SK-N-SH treated with all-trans-retinoic acid at 6 μM for 48 hours (cell line): ENCODE measurements at regions not wholly inside any gene's neighbourhood (a gene's known extent, or its start where the extent isn't known, plus 50 kb on each side); places are given as distances from the start of the nearest gene placed in this dataset.

Experiments
- ATAC-seq: fragments of 200-7000 bp; cut with Tn5 transposase; 3 replicates; pipeline ENCODE4 v1.9.1; 2020; ENCODE audit warnings: mild to moderate bottlenecking, moderate library complexity
- BACH2 ChIP-seq: fragments of 250-450 bp; sonication (Bioruptor Pico); IDR thresholded peaks from 2 replicates; pipeline ENCODE4 v1.9.0; 2021; ENCODE audit warnings: mild to moderate bottlenecking, borderline replicate concordance
- CSDC2 ChIP-seq: fragments of 250-450 bp; sonication (Bioruptor Pico); IDR thresholded peaks from 2 replicates; pipeline ENCODE4 v1.5.0; 2020; ENCODE audit warnings: mild to moderate bottlenecking, moderate library complexity
- CSRNP3 ChIP-seq: fragments of 250-450 bp; sonication (Bioruptor Pico); IDR thresholded peaks from 2 replicates; pipeline ENCODE4 v1.5.1; 2021; ENCODE audit warnings: mild to moderate bottlenecking, moderate library complexity
- ESRRG ChIP-seq: fragments of 250-450 bp; sonication (Bioruptor Pico); IDR thresholded peaks from 2 replicates; pipeline ENCODE4 v1.6.1; 2021; ENCODE audit warnings: mild to moderate bottlenecking
- GLIS3 ChIP-seq: fragments of 250-450 bp; sonication (Bioruptor Pico); IDR thresholded peaks from 2 replicates; pipeline ENCODE4 v1.5.0; 2020; ENCODE audit warnings: mild to moderate bottlenecking, moderate library complexity
- OSR1 ChIP-seq: fragments of 250-450 bp; sonication (Bioruptor Pico); IDR thresholded peaks from 2 replicates; pipeline ENCODE4 v1.8.0; 2022; ENCODE audit warnings: moderate library complexity, mild to moderate bottlenecking, inconsistent platforms
- PPARA ChIP-seq: fragments of 250-450 bp; sonication (Bioruptor Pico); IDR thresholded peaks from 2 replicates; pipeline ENCODE4 v1.5.0; 2020; ENCODE audit warnings: mild to moderate bottlenecking, borderline replicate concordance
- RARB ChIP-seq: fragments of 250-450 bp; sonication (Bioruptor Pico); IDR thresholded peaks from 2 replicates; pipeline ENCODE4 v1.8.0; 2021; ENCODE audit warnings: mild to moderate bottlenecking, moderate library complexity
- SNAI2 ChIP-seq: fragments of 250-450 bp; sonication (Bioruptor Pico); IDR thresholded peaks from 2 replicates; pipeline ENCODE4 v1.5.0; 2020; ENCODE audit warnings: mild to moderate bottlenecking, moderate library complexity
- TCF4 ChIP-seq: fragments of 250-450 bp; sonication (Bioruptor Pico); IDR thresholded peaks from 2 replicates; pipeline ENCODE4 v1.8.0; 2021; ENCODE audit warnings: mild to moderate bottlenecking, moderate library complexity, borderline replicate concordance
- TSHZ2 ChIP-seq: fragments of 250-450 bp; sonication (Bioruptor Pico); IDR thresholded peaks from 2 replicates; pipeline ENCODE4 v1.5.0; 2020; ENCODE audit warnings: mild to moderate bottlenecking, moderate library complexity
- ZC3H10 ChIP-seq: fragments of 250-450 bp; sonication (Bioruptor Pico); IDR thresholded peaks from 2 replicates; pipeline ENCODE4 v1.5.1; 2021; ENCODE audit warnings: mild to moderate bottlenecking, moderate library complexity
- ZFP3 ChIP-seq: fragments of 250-450 bp; sonication (Bioruptor Pico); IDR thresholded peaks from 2 replicates; pipeline ENCODE4 v1.5.0; 2020; ENCODE audit warnings: mild to moderate bottlenecking, moderate library complexity
- ZFP30 ChIP-seq: fragments of 450-650 bp; formaldehyde crosslinking; IDR thresholded peaks from 2 replicates; pipeline ENCODE4 v1.5.0; 2022; ENCODE audit warnings: mild to moderate bottlenecking, moderate library complexity
- ZNF70 ChIP-seq: fragments of 450-650 bp; formaldehyde crosslinking; IDR thresholded peaks from 2 replicates; pipeline ENCODE4 v1.5.0; 2020; ENCODE audit warnings: mild to moderate bottlenecking, moderate library complexity
- ZNF8 ChIP-seq: fragments of 450-650 bp; formaldehyde crosslinking; IDR thresholded peaks from 2 replicates; pipeline ENCODE4 v1.5.0; 2020; ENCODE audit warnings: mild to moderate bottlenecking, moderate library complexity
- TF ChIP-seq, protein P1 (sequence below): fragments of 250-450 bp; sonication (Bioruptor Pico); IDR thresholded peaks from 2 replicates; pipeline ENCODE4 v1.8.0; 2021; ENCODE audit warnings: low read depth, mild to moderate bottlenecking, moderate library complexity, borderline replicate concordance
- TF ChIP-seq, protein P2 (sequence below): fragments of 250-450 bp; sonication (Bioruptor Pico); IDR thresholded peaks from 2 replicates; pipeline ENCODE4 v1.8.0; 2020; ENCODE audit warnings: mild to moderate bottlenecking, moderate library complexity, borderline replicate concordance

DNA sequence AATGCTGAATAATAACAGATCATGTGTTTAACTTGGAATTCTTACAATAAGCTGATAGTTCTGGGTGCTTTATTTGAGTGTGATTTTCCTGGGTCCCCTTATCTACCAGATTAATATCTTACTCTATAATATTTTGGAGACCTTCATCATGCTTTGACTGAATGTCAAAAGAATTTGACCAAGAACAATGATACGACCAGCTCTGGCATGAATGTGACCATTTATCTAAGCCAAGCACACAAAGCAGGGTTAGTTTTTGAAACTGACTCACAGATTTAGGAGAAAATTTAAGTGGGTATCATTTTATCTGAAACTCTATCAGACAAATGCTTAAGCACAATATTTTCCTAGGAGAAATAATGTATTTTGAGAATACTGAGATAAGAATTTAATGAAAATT, 677.0 kb downstream of the NYAP2 start:
- TF ChIP-seq TCF4 (CRISPR knock-in tag) (no peak), ZC3H10 (CRISPR knock-in tag) (no peak), RARB (CRISPR knock-in tag) (no peak), ZNF70 (no peak), TSHZ2 (CRISPR knock-in tag) (no peak), ZFP30 (CRISPR knock-in tag) (no peak), ESRRG (CRISPR knock-in tag) (no peak)
- TF ChIP-seq, protein P1, sequence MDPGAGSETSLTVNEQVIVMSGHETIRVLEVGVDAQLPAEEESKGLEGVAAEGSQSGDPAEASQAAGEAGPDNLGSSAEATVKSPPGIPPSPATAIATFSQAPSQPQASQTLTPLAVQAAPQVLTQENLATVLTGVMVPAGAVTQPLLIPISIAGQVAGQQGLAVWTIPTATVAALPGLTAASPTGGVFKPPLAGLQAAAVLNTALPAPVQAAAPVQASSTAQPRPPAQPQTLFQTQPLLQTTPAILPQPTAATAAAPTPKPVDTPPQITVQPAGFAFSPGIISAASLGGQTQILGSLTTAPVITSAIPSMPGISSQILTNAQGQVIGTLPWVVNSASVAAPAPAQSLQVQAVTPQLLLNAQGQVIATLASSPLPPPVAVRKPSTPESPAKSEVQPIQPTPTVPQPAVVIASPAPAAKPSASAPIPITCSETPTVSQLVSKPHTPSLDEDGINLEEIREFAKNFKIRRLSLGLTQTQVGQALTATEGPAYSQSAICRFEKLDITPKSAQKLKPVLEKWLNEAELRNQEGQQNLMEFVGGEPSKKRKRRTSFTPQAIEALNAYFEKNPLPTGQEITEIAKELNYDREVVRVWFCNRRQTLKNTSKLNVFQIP: no peak
- ATAC-seq: no peak

- ATAC-seq: no peak
- no peak for TF ChIP-seq ESRRG (CRISPR knock-in tag)
- TF ChIP-seq SNAI2 (CRISPR knock-in tag): no peak
- no peak for TF ChIP-seq GLIS3 (CRISPR knock-in tag)
- no peak for TF ChIP-seq OSR1
- TF ChIP-seq CSDC2 (CRISPR knock-in tag): no peak
- TF ChIP-seq, protein P1: no peak
- TF ChIP-seq ZNF8 (CRISPR knock-in tag): no peak
- no peak for TF ChIP-seq ZFP3 (CRISPR knock-in tag)
- TF ChIP-seq ZFP30 (CRISPR knock-in tag): no peak
These were observed 674.9 kb downstream of the NYAP2 start for GRCh38 chr2:226074391-226074790.

GRCh38 chr2:226073496-226074160, 674.1 kb downstream of the NYAP2 start:
- TF ChIP-seq PPARA (CRISPR knock-in tag): no peak
- TF ChIP-seq ESRRG (CRISPR knock-in tag): no peak
- TF ChIP-seq CSRNP3 (CRISPR knock-in tag): no peak
- TF ChIP-seq, protein P2, sequence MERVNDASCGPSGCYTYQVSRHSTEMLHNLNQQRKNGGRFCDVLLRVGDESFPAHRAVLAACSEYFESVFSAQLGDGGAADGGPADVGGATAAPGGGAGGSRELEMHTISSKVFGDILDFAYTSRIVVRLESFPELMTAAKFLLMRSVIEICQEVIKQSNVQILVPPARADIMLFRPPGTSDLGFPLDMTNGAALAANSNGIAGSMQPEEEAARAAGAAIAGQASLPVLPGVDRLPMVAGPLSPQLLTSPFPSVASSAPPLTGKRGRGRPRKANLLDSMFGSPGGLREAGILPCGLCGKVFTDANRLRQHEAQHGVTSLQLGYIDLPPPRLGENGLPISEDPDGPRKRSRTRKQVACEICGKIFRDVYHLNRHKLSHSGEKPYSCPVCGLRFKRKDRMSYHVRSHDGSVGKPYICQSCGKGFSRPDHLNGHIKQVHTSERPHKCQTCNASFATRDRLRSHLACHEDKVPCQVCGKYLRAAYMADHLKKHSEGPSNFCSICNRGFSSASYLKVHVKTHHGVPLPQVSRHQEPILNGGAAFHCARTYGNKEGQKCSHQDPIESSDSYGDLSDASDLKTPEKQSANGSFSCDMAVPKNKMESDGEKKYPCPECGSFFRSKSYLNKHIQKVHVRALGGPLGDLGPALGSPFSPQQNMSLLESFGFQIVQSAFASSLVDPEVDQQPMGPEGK: no peak
- TF ChIP-seq OSR1: no peak
- no peak for TF ChIP-seq BACH2
- TF ChIP-seq CSDC2 (CRISPR knock-in tag): no peak
- no peak for TF ChIP-seq ZFP3 (CRISPR knock-in tag)
- TF ChIP-seq ZNF70: no peak
- no peak for TF ChIP-seq TSHZ2 (CRISPR knock-in tag)
- TF ChIP-seq TCF4 (CRISPR knock-in tag): no peak
- TF ChIP-seq SNAI2 (CRISPR knock-in tag): no peak
- TF ChIP-seq ZC3H10 (CRISPR knock-in tag): no peak
- no peak for ATAC-seq
